ENCODE measurements at regions not wholly inside any gene's neighbourhood (a gene's known extent, or its start where the extent isn't known, plus 50 kb on each side); places are given as distances from the start of the nearest gene placed in this dataset.

DNA sequence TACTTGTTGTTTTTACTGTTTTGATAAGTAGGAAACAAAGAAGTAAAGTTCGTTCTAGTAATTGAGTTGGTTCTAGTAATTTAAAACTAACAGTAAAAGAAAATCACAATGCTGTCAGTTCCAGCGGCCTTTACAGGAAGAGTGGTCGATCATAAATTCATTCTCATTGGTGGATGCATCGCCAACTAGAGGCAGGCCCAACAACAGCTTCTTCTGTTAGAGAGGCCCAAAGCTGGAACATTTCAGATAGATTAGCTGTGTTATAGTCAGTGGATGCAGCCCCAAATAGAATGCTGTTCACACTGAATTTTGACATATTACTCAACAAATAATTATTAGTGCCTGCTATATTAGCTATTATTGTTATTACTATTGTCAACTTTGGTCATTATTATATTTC lies 80.8 kb downstream of the ARRDC3 start:
- no peak for DNase-seq (ENCODE audit: low read depth in 1 of 2, low spot score in 2 of 2)
- H3K9me3 ChIP-seq (ENCODE audit: insufficient read depth in 2 of 2, low read depth in 1 of 2, low read length in 1 of 2): no peaks in the 10 kb centered on the region
- H3K4me2 ChIP-seq (ENCODE audit: insufficient read depth in 1 of 2, low read depth in 2 of 2, low read length in 2 of 2): no peak overlapping the region
- H2BK12ac ChIP-seq (ENCODE audit: low read depth, low read length): no peak overlapping the region
- H3K4me3 ChIP-seq (ENCODE audit: extremely low read depth in 1 of 4, insufficient read depth in 2 of 4, low read depth in 3 of 4, low read length in 4 of 4): no peak overlapping the region
- H4K8ac ChIP-seq (ENCODE audit: extremely low read depth, insufficient read depth, low read length): no peak overlapping the region
- no peak overlapping the region for H3K4ac ChIP-seq (replicated peaks; ENCODE audit: insufficient read length, low read depth, low read length)
- H3K36me3 ChIP-seq (ENCODE audit: control insufficient read depth in 2 of 4, insufficient read depth in 4 of 4, low read length in 3 of 4): no peaks in the 10 kb centered on the region
- H3K4me1 ChIP-seq (replicated peaks in 1 of 4; ENCODE audit: control insufficient read depth in 3 of 4, insufficient read depth in 4 of 4, low read length in 3 of 4): no peaks in the 10 kb centered on the region
- H3K18ac ChIP-seq (ENCODE audit: extremely low read depth, low read length): no peak overlapping the region
- H3K27ac ChIP-seq (ENCODE audit: low read depth, low read length): no peak overlapping the region
- no peaks in the 10 kb centered on the region for H3K79me1 ChIP-seq (ENCODE audit: low read depth, low read length)
- H2BK5ac ChIP-seq (ENCODE audit: low read depth, low read length): no peak overlapping the region
- no peak for FAIRE-seq
- H3K27me3 ChIP-seq (replicated peaks in 1 of 4; ENCODE audit: control insufficient read depth in 3 of 4, extremely low read depth in 1 of 4, insufficient read depth in 3 of 4, low read length in 3 of 4): no peaks in the 10 kb centered on the region
- ChIA-PET POLR2A (ENCODE audit: partially characterized antibody) (interaction anchor here (2.4 kb wide), 1 partner anchor 80 kb away, joined by 6 read pairs; the partner anchor contains the start of gene ARRDC3), CTCF (ENCODE audit: partially characterized antibody) (interaction anchor here (0.6 to 4.4 kb wide), 14 partner anchors 8 to 373 kb away, joined by 3 to 59 read pairs (median 4); no protein-coding TSS in a partner anchor)
- no peak overlapping the region for H3K9ac ChIP-seq (replicated peaks in 1 of 4; ENCODE audit: extremely low read depth in 1 of 4, low read depth in 3 of 4, low read length in 3 of 4)
- no peak overlapping the region for H3K14ac ChIP-seq (ENCODE audit: insufficient read length)
- 81% methylated on average over 4 of the region's 4 CpGs; no CpG with 5 or more reads in 1 of the 2 experiments for WGBS, 2 experiments (ENCODE audit: extremely low coverage in 1 of 2, insufficient coverage in 1 of 2, insufficient read length in 1 of 2, insufficient replicate concordance in 2 of 2, low coverage in 1 of 2, low lambda C conversion rate in 2 of 2, missing lambda C conversion rate in 1 of 2)
- H4K5ac ChIP-seq (ENCODE audit: insufficient read length, low read depth, low read length): no peak overlapping the region
- no peaks in the 10 kb centered on the region for H3K79me2 ChIP-seq (ENCODE audit: control insufficient read depth in 1 of 2, insufficient read depth in 2 of 2, low read length in 2 of 2)
- no peak overlapping the region for H2BK20ac ChIP-seq (ENCODE audit: low read length)
- no peaks in the 10 kb centered on the region for H3K23me2 ChIP-seq (ENCODE audit: low read depth, low read length)
- no peak overlapping the region for H2AK5ac ChIP-seq (ENCODE audit: low read depth, low read length)
- no peak overlapping the region for H2BK15ac ChIP-seq (ENCODE audit: low read length)
- H4K20me1 ChIP-seq (replicated peaks in 1 of 2; ENCODE audit: control insufficient read depth in 1 of 2, insufficient read depth in 2 of 2, low read length in 2 of 2): no peaks in the 10 kb centered on the region
- TF ChIP-seq SIX5 (IDR thresholded peaks at IDR 0.05; ENCODE audit: low read depth, low read length): no peak
- no peak for TF ChIP-seq CHD1 (IDR thresholded peaks at IDR 0.05; ENCODE audit: low read depth, low read length)
- TF ChIP-seq RAD21 (IDR thresholded peaks at IDR 0.05 in 1 of 2, conservative IDR thresholded peaks at IDR 0.05 in 1 of 2; ENCODE audit: low read depth in 2 of 2, low read length in 2 of 2): peak in 1 of 2 experiments; percentile 29; a peak in 2 of 4 replicates
- no peak for TF ChIP-seq JUND (IDR thresholded peaks at IDR 0.05; ENCODE audit: low read length)
- TF ChIP-seq SIN3A (conservative IDR thresholded peaks at IDR 0.05 in 1 of 2, IDR thresholded peaks at IDR 0.05 in 1 of 2; ENCODE audit: low read depth in 1 of 2, low read length in 2 of 2): no peak
- TF ChIP-seq, protein P1, sequence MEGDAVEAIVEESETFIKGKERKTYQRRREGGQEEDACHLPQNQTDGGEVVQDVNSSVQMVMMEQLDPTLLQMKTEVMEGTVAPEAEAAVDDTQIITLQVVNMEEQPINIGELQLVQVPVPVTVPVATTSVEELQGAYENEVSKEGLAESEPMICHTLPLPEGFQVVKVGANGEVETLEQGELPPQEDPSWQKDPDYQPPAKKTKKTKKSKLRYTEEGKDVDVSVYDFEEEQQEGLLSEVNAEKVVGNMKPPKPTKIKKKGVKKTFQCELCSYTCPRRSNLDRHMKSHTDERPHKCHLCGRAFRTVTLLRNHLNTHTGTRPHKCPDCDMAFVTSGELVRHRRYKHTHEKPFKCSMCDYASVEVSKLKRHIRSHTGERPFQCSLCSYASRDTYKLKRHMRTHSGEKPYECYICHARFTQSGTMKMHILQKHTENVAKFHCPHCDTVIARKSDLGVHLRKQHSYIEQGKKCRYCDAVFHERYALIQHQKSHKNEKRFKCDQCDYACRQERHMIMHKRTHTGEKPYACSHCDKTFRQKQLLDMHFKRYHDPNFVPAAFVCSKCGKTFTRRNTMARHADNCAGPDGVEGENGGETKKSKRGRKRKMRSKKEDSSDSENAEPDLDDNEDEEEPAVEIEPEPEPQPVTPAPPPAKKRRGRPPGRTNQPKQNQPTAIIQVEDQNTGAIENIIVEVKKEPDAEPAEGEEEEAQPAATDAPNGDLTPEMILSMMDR (IDR thresholded peaks at IDR 0.05; ENCODE audit: control extremely low read depth in 1 of 3, insufficient read depth in 1 of 3, low read depth in 1 of 3, low read length in 3 of 3): peak; percentile 5 to 41 (median 22); a peak in 2 of 4 replicates
- TF ChIP-seq, protein P2, sequence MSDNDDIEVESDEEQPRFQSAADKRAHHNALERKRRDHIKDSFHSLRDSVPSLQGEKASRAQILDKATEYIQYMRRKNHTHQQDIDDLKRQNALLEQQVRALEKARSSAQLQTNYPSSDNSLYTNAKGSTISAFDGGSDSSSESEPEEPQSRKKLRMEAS (IDR thresholded peaks at IDR 0.05): no peak
- TF ChIP-seq RFX5 (IDR thresholded peaks at IDR 0.05; ENCODE audit: borderline replicate concordance, low read depth, low read length): no peak
- no peak for TF ChIP-seq YY1 (IDR thresholded peaks at IDR 0.05; ENCODE audit: low read depth, low read length)
- TF ChIP-seq CREB1 (IDR thresholded peaks at IDR 0.05): no peak
- H2BK120ac ChIP-seq (replicated peaks; ENCODE audit: low read depth, low read length): no peak overlapping the region
- no peak overlapping the region for H4K91ac ChIP-seq (replicated peaks; ENCODE audit: insufficient read length, low read length)
- no peak overlapping the region for H3K23ac ChIP-seq (ENCODE audit: insufficient read length)
- H3K56ac ChIP-seq (replicated peaks; ENCODE audit: insufficient read length, low read depth, low read length): no peak overlapping the region
- no peak overlapping the region for H2AFZ ChIP-seq (ENCODE audit: low read length)

Measured in H1 (cell line).